SU-DHL-6 (cell line): ENCODE measurements at regions not wholly inside any gene's neighbourhood (a gene's known extent, or its start where the extent isn't known, plus 50 kb on each side); places are given as distances from the start of the nearest gene placed in this dataset.

Experiments
- H2AFZ ChIP-seq: fragments of 200-600 bp; sonication (generic); 2 replicates; pipeline ENCODE4 v1.6.1; 2014; ENCODE audit warnings: low read depth, mild to moderate bottlenecking, moderate library complexity, mixed read lengths, antibody characterized with exemption, low read length; ENCODE audit not compliant: severe bottlenecking
- H3F3A ChIP-seq: fragments of 200-600 bp; shearing (Covaris generic); 2 replicates; pipeline ENCODE4 v1.6.0; 2016; ENCODE audit warnings: antibody characterized with exemption, mild to moderate bottlenecking; ENCODE audit not compliant: insufficient read depth
- H3K27ac ChIP-seq: fragments of 200-600 bp; sonication (generic); 2 replicates; pipeline ENCODE4 v1.5.1; 2016; ENCODE audit warnings: low read depth, mild to moderate bottlenecking, low read length, moderate library complexity, mixed read lengths
- H3K27me3 ChIP-seq: fragments of 200-600 bp; sonication (generic), shearing (Covaris generic); 2 replicates; pipeline ENCODE4 v1.6.0; 2014; ENCODE audit warnings: mild to moderate bottlenecking, low read length
- H3K36me3 ChIP-seq: fragments of 200-600 bp; sonication (generic); 2 replicates; pipeline ENCODE4 v1.6.1; 2014; ENCODE audit warnings: mild to moderate bottlenecking, low read length, mixed read lengths
- H3K4me2 ChIP-seq: fragments of 300-600, 200-600 bp; shearing (Covaris generic), sonication (generic); 2 replicates; pipeline ENCODE4 v1.6.0; 2014; ENCODE audit warnings: low read length, low read depth, mild to moderate bottlenecking; ENCODE audit not compliant: poor library complexity, severe bottlenecking
- H3K4me3 ChIP-seq: fragments of 200-600 bp; sonication (generic); 2 replicates; pipeline ENCODE4 v1.5.1; 2014; ENCODE audit warnings: antibody characterized with exemption, low read length, mild to moderate bottlenecking, mixed read lengths; ENCODE audit not compliant: insufficient read depth, poor library complexity, severe bottlenecking
- H3K79me2 ChIP-seq: fragments of 200-600 bp; sonication (generic); 2 replicates; pipeline ENCODE4 v1.6.1; 2014; ENCODE audit warnings: mild to moderate bottlenecking, low read length, moderate library complexity; ENCODE audit not compliant: insufficient read depth
- H3K9ac ChIP-seq: fragments of 200-600 bp; sonication (generic); 2 replicates; pipeline ENCODE4 v1.7.0; 2014; ENCODE audit warnings: mild to moderate bottlenecking, low read length
- H3K9me2 ChIP-seq: fragments of 200-600 bp; sonication (generic); replicated peaks from 2 replicates; pipeline ENCODE4 v1.6.1; 2014; ENCODE audit warnings: low read length; ENCODE audit not compliant: insufficient read depth
- H3K9me3 ChIP-seq: fragments of 200-600 bp; sonication (generic); 2 replicates; pipeline ENCODE4 v1.6.1; 2014; ENCODE audit warnings: low read length, mixed read lengths; ENCODE audit not compliant: insufficient read depth
- H4K20me1 ChIP-seq: fragments of 200-600 bp; sonication (generic); 2 replicates; pipeline ENCODE4 v1.6.1; 2014; ENCODE audit warnings: low read depth, mild to moderate bottlenecking, antibody characterized with exemption, low read length, moderate library complexity, mixed read lengths
- CTCF ChIP-seq: fragments of 200-600 bp; sonication (generic); IDR thresholded peaks from one replicate; pipeline ENCODE4 v1.5.1; 2017; ENCODE audit warnings: antibody characterized with exemption, mild to moderate bottlenecking, low read length, moderate library complexity; ENCODE audit not compliant: insufficient read depth, poor library complexity, severe bottlenecking
- EZH2phosphoT487 ChIP-seq: fragments of 200-600 bp; sonication (generic), shearing (Covaris generic); conservative IDR thresholded peaks from 2 replicates; pipeline ENCODE4 v1.6.1; 2018; ENCODE audit warnings: mild to moderate bottlenecking, antibody characterized with exemption, low read length, moderate library complexity, mixed read lengths

GRCh38 chr5:60086583-60086982 lies 193.1 kb upstream of the PDE4D start:
- TF ChIP-seq EZH2phosphoT487 (no peak), CTCF (no peak)
- no peak overlapping the region for H3K27ac ChIP-seq

DNA sequence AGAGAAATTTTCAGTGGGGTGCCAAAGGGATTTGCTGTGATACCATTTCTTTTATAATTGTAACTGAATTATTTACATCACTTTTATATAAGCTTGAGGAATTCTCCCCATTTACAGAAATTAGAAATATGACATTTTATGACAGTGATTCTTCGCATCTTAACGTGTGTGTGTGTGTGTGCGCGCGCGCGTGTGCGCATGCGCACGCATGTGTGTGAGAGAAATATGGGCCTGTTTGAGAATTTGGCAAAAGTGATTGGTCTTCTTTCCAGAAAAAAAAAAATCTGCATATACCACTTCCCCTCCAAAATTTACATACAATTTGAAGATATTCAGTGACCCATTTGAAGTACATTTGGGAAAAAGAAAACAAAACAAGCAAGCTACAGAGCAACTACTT lies 190.7 kb upstream of the PDE4D start:
- no peak overlapping the region for H3K9ac ChIP-seq
- H3K79me2 ChIP-seq: no peaks in the 10 kb centered on the region
- H3K4me3 ChIP-seq: no peak overlapping the region
- no peaks in the 10 kb centered on the region for H3F3A ChIP-seq
- no peaks in the 10 kb centered on the region for H3K9me3 ChIP-seq
- no peak for TF ChIP-seq CTCF
- no peak for TF ChIP-seq EZH2phosphoT487
- H2AFZ ChIP-seq: no peak overlapping the region
- no peaks in the 10 kb centered on the region for H3K27me3 ChIP-seq
- no peaks in the 10 kb centered on the region for H3K9me2 ChIP-seq
- no peaks in the 10 kb centered on the region for H4K20me1 ChIP-seq
- no peak overlapping the region for H3K27ac ChIP-seq
- no peak overlapping the region for H3K4me2 ChIP-seq
- no peaks in the 10 kb centered on the region for H3K36me3 ChIP-seq

More at GRCh38 chr5:60086583-60086982, 193.1 kb upstream of the PDE4D start:
- no peaks in the 10 kb centered on the region for H3K79me2 ChIP-seq
- H3K27me3 ChIP-seq: no peaks in the 10 kb centered on the region
- no peak overlapping the region for H3K4me2 ChIP-seq
- no peak overlapping the region for H2AFZ ChIP-seq
- no peaks in the 10 kb centered on the region for H3F3A ChIP-seq
- no peaks in the 10 kb centered on the region for H3K36me3 ChIP-seq
- no peaks in the 10 kb centered on the region for H3K9me3 ChIP-seq
- H3K9me2 ChIP-seq: no peaks in the 10 kb centered on the region
- H3K9ac ChIP-seq: no peak overlapping the region
- H3K4me3 ChIP-seq: no peak overlapping the region
- H4K20me1 ChIP-seq: no peaks in the 10 kb centered on the region

DNA sequence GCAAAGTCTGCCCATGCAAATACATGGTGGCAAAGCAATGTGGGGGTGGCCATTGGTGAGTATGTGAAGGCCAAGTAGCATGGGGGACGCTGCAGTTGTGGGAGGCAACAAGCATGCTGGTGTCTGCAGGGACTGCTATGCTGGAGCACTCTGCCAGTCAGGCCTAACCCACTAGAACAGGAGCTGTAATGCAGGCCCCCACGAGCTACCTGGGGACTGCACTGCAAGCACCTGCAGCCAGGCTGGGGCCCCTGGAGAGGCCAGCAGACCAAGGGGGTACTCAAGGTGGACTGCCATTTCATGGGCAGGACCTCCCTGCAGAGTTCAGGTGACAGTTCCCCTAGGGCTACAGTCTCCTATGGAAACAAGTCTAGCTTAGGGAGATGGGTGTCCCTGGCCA lies 183.8 kb upstream of the PDE4D start:
- no peak overlapping the region for H3K4me2 ChIP-seq
- no peaks in the 10 kb centered on the region for H3F3A ChIP-seq
- no peaks in the 10 kb centered on the region for H3K27me3 ChIP-seq
- H3K27ac ChIP-seq: no peak overlapping the region
- H3K9ac ChIP-seq: no peak overlapping the region
- no peak overlapping the region for H2AFZ ChIP-seq
- no peaks in the 10 kb centered on the region; the same call in 1 of the 2 replicates for H3K9me3 ChIP-seq
- no peaks in the 10 kb centered on the region for H3K79me2 ChIP-seq
- H4K20me1 ChIP-seq: no peaks in the 10 kb centered on the region
- TF ChIP-seq CTCF (no peak), EZH2phosphoT487 (no peak)
- H3K9me2 ChIP-seq: no peaks in the 10 kb centered on the region
- no peak overlapping the region for H3K4me3 ChIP-seq
- H3K36me3 ChIP-seq: no peaks in the 10 kb centered on the region
